SK-N-SH treated with all-trans-retinoic acid at 6 μM for 48 hours (cell line): ENCODE measurements at regions not wholly inside any gene's neighbourhood (a gene's known extent, or its start where the extent isn't known, plus 50 kb on each side); places are given as distances from the start of the nearest gene placed in this dataset.

Experiments used
- ARNTL ChIP-seq: fragments of 450-650 bp; formaldehyde crosslinking; IDR thresholded peaks from 2 replicates; pipeline ENCODE4 v1.5.0; 2020; ENCODE audit warnings: low read depth, mild to moderate bottlenecking, moderate library complexity, borderline replicate concordance
- BACH2 ChIP-seq: fragments of 250-450 bp; sonication (Bioruptor Pico); IDR thresholded peaks from 2 replicates; pipeline ENCODE4 v1.9.0; 2021; ENCODE audit warnings: mild to moderate bottlenecking, borderline replicate concordance
- CSDC2 ChIP-seq: fragments of 250-450 bp; sonication (Bioruptor Pico); IDR thresholded peaks from 2 replicates; pipeline ENCODE4 v1.5.0; 2020; ENCODE audit warnings: mild to moderate bottlenecking, moderate library complexity
- GLIS3 ChIP-seq: fragments of 250-450 bp; sonication (Bioruptor Pico); IDR thresholded peaks from 2 replicates; pipeline ENCODE4 v1.5.0; 2020; ENCODE audit warnings: mild to moderate bottlenecking, moderate library complexity
- ISL1 ChIP-seq: fragments of 250-450 bp; sonication (Bioruptor Pico); IDR thresholded peaks from 2 replicates; pipeline ENCODE4 v2.1.2; 2022; ENCODE audit warnings: mild to moderate bottlenecking, moderate library complexity
- OSR1 ChIP-seq: fragments of 250-450 bp; sonication (Bioruptor Pico); IDR thresholded peaks from 2 replicates; pipeline ENCODE4 v1.8.0; 2022; ENCODE audit warnings: moderate library complexity, mild to moderate bottlenecking, inconsistent platforms
- SNAI2 ChIP-seq: fragments of 250-450 bp; sonication (Bioruptor Pico); IDR thresholded peaks from 2 replicates; pipeline ENCODE4 v1.5.0; 2020; ENCODE audit warnings: mild to moderate bottlenecking, moderate library complexity
- TCF4 ChIP-seq: fragments of 250-450 bp; sonication (Bioruptor Pico); IDR thresholded peaks from 2 replicates; pipeline ENCODE4 v1.8.0; 2021; ENCODE audit warnings: mild to moderate bottlenecking, moderate library complexity, borderline replicate concordance
- ZFP3 ChIP-seq: fragments of 250-450 bp; sonication (Bioruptor Pico); IDR thresholded peaks from 2 replicates; pipeline ENCODE4 v1.5.0; 2020; ENCODE audit warnings: mild to moderate bottlenecking, moderate library complexity
- ZFP30 ChIP-seq: fragments of 450-650 bp; formaldehyde crosslinking; IDR thresholded peaks from 2 replicates; pipeline ENCODE4 v1.5.0; 2022; ENCODE audit warnings: mild to moderate bottlenecking, moderate library complexity
- ZNF8 ChIP-seq: fragments of 450-650 bp; formaldehyde crosslinking; IDR thresholded peaks from 2 replicates; pipeline ENCODE4 v1.5.0; 2020; ENCODE audit warnings: mild to moderate bottlenecking, moderate library complexity
- TF ChIP-seq, protein P1 (sequence below): fragments of 250-450 bp; sonication (Bioruptor Pico); IDR thresholded peaks from 2 replicates; pipeline ENCODE4 v1.8.0; 2020; ENCODE audit warnings: mild to moderate bottlenecking, moderate library complexity, borderline replicate concordance
- TF ChIP-seq, protein P2 (sequence below): fragments of 250-450 bp; sonication (Bioruptor Pico); IDR thresholded peaks from 2 replicates; pipeline ENCODE4 v1.8.0; 2021; ENCODE audit warnings: low read depth, mild to moderate bottlenecking, moderate library complexity, borderline replicate concordance

DNA sequence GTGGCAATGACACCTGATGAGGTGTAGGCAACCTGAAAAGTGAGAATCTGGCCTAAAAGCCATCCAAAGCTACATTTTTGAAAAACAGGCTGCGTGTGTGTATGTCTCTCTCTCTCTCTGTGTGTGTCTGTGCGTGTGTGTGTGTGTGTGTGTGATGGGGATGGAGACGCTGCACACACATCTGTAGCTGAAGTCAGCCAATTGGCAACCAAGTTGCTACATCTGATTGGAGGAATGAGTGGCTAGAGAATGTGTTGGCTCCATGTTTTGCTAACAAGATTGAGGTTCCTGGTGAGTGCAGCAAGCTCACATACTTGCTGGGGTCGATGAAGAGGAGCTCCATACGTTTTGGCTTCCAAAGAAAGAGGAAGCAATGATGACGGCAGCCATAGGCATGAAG is 311.4 kb upstream of the NCAM1 start:
- no peak for TF ChIP-seq SNAI2 (CRISPR knock-in tag)
- TF ChIP-seq GLIS3 (CRISPR knock-in tag): no peak
- no peak for TF ChIP-seq ZFP30 (CRISPR knock-in tag)
- TF ChIP-seq, protein P1, sequence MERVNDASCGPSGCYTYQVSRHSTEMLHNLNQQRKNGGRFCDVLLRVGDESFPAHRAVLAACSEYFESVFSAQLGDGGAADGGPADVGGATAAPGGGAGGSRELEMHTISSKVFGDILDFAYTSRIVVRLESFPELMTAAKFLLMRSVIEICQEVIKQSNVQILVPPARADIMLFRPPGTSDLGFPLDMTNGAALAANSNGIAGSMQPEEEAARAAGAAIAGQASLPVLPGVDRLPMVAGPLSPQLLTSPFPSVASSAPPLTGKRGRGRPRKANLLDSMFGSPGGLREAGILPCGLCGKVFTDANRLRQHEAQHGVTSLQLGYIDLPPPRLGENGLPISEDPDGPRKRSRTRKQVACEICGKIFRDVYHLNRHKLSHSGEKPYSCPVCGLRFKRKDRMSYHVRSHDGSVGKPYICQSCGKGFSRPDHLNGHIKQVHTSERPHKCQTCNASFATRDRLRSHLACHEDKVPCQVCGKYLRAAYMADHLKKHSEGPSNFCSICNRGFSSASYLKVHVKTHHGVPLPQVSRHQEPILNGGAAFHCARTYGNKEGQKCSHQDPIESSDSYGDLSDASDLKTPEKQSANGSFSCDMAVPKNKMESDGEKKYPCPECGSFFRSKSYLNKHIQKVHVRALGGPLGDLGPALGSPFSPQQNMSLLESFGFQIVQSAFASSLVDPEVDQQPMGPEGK (CRISPR knock-in tag): no peak
- no peak for TF ChIP-seq OSR1
- TF ChIP-seq ZNF8: no peak
- no peak for TF ChIP-seq ZFP3 (CRISPR knock-in tag)
- TF ChIP-seq CSDC2 (CRISPR knock-in tag): no peak
- TF ChIP-seq, protein P2, sequence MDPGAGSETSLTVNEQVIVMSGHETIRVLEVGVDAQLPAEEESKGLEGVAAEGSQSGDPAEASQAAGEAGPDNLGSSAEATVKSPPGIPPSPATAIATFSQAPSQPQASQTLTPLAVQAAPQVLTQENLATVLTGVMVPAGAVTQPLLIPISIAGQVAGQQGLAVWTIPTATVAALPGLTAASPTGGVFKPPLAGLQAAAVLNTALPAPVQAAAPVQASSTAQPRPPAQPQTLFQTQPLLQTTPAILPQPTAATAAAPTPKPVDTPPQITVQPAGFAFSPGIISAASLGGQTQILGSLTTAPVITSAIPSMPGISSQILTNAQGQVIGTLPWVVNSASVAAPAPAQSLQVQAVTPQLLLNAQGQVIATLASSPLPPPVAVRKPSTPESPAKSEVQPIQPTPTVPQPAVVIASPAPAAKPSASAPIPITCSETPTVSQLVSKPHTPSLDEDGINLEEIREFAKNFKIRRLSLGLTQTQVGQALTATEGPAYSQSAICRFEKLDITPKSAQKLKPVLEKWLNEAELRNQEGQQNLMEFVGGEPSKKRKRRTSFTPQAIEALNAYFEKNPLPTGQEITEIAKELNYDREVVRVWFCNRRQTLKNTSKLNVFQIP: no peak
- no peak for TF ChIP-seq ARNTL (CRISPR knock-in tag)
- TF ChIP-seq ISL1 (CRISPR knock-in tag): no peak
- TF ChIP-seq BACH2: no peak
- TF ChIP-seq TCF4: no peak
